ENCODE measurements at regions not wholly inside any gene's neighbourhood (a gene's known extent, or its start where the extent isn't known, plus 50 kb on each side); places are given as distances from the start of the nearest gene placed in this dataset.

DNA sequence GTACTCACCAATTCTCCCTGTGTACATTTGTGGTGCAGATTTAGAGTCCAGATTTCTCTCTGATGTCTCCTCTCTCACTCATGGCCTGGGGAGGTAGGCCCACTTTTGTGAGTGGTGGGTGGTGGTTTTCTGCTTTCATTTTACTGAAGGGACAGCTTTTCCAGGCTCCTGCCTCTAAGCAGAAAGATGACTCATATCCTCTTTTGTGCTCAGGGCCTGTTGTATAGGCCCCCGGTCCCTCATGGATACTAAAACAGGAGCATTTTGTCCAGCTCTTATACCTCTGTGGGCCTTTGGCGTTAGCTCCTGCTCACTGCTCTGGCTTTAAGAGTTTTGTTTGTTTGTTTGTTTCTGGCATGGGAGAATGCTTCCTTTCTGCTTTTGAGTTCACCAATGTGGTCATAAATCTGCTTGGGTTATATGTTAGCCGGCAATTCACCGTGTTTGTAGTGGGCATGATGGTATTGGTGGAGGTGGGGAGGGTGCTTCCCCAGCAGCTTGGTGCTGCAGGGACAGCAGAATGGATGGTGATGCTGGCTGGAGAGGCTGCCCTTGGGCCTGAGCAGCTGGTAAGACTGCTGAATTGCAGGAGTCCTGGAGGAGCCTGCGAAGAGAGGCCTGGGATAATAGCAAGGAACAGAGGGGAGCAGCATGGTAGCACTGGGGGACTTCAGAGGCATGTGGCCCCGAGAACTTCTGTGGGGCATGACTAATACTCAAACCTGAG, 468.7 kb downstream of the RPS24 start:
- no peak for DNase-seq

DNA sequence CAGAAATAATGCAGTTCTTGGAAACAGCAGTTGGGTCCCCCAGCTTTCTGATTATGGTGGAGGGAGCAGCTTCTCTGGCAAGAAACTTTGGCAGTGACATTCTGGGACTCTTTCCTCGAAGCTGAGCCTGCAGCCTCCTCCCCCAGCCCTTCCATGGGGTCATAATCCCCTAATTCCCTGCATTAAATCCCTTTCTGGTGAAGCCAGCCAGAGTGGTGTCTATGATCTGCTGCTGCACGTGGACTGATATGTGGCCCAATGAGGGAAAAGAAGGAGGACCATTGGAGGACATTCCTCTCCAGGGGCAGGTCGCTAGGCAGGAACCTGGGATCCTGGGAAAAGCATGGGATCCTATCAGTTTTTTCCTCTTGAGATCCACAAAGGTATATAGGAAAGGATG, 470.5 kb downstream of the RPS24 start:
- no peak for DNase-seq

DNA sequence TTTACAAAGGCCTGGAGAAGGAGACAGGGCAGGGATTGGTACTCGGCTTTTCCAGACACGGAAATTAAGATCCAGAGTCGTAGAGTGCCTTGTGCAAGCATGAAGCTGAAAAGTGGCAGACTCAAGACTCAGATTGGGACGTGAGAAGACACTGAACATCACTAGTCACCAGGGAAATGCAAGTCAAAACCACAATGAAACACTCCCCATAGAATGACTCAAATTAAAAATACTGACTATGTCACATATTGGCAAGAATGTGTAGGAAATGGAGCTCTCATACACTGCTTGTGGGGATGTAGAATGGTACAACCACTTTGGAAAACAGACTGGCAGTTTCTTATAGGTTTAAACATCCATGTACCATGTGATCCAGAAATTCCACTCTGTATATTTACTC, 472.0 kb downstream of the RPS24 start:
- DNase-seq: no peak

DNA sequence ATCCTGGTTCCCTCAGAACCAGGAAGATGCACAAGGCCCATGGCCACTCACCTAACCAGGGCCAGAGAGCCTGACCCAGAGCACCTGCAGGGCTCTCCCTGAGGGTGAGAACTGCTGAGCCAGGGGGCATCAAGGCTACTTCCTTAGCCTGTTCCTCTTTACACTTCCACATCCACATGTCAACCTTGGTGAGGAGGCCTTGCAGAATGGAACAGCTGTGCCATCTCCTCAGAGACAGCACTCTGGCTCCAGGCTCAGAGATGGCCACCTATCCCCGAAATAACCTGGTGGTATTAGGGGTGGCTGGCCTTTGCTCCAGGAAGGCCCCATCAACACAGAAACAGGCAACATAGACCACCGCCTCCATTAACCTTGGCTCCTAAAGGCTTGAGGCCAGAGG, 473.0 kb downstream of the RPS24 start:
- no peak for DNase-seq

DNA sequence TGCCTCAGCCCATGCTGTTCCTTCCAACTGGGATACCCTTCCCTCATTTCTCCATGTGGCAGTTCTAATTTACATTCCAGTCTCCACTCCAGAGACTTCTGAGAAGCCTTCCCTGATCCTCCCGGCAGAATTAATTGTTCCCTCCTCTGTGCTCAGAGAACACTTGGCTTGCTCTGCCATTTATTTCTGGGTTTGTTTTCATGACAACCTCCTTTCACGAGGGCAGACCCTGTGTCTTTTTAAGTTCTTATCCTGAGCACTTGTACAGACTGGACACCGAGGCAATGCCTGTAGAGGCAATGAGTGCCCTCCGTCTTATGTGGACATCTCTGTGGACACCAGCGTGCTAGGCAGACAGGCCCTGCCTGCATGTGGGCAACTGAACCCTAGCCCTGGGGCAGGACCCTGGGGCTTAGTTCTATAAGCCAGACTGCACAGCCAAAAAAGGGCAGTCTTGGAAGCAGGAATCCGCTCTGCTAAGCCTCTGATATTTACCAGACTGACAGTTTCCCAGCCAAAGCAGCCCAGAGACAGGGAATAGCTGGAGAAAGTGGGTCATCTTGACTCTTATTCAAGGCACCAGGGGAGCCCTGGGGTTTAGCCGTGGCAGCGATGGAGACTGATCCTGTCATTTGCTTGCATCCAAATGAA, 474.0 kb downstream of the RPS24 start:
- no peak for DNase-seq

DNA sequence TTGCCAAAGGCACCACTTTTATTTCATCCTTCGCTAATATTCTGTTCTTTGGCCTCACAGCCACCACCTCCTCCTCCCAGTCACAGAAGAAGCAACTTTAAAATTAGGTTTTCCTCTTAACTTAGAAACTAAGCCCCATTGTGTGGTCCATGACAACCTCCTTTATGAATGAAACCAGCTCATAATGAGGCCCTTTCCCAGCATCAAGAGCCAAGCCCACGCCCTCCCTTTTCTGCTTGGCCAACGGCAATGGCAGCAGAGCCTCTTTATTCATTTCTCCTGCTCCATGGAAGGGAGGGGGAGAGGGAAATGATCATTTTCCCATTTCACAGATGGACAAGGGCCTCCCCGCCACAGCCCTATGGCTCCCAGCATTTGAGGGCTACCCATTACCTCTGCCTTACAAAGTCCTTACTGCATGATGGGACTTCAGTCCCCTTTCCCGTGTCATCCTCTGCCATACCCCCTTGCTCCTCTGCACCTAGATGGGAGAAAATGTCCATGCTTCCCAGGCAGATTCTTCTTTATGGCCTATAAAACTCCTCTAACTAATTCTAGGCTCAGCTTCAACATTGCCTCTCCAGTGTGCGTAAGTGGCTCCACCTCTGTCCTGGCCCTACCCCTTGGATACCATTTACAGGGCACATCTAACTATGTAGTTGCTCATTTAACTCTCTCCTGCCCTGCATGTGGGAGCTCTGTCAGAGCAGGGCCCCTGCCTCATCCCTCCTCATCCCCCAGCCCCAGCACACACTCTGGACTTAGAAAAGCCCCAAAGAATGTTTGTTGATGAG, 475.5 kb downstream of the RPS24 start:
- DNase-seq: peak in 1 of 2 donors; percentile 61

DNA sequence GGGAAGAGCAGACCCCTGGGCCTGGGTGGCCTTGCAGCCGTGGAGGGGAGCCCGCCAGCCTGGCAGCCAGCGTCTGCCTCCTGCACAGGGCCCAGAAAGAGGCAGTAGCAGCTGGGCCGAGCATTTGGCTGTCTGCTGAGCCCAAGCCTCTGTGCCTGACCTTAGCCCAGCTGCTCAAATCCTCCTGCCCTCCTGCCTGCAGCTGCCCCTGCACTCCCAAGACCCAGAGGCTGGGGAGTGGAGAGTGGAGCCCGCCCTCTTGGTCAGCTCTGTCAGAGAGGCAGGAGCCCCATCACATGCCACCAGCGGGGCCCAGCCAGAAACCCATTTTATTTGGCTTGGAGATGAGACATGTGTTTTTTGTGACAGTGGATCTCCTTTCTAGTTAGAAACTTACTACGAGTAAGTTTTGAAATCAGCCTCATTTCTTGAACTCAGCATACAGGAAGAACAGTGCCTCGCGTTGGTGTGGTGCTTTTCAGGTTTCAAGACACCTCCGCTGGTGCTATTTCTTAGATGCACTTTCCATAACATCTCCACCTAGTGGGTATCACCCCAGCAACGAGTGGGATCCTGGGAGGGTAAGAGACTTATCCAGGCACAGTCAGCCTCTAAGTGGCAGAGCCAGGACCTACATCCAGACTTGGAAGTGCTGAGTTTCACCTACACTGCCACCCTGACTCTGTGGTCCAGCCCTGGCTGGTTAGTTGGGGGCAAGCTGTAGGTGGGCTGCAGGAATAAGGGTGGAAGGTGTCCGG, 477.1 kb downstream of the RPS24 start:
- DNase-seq: no peak

DNA sequence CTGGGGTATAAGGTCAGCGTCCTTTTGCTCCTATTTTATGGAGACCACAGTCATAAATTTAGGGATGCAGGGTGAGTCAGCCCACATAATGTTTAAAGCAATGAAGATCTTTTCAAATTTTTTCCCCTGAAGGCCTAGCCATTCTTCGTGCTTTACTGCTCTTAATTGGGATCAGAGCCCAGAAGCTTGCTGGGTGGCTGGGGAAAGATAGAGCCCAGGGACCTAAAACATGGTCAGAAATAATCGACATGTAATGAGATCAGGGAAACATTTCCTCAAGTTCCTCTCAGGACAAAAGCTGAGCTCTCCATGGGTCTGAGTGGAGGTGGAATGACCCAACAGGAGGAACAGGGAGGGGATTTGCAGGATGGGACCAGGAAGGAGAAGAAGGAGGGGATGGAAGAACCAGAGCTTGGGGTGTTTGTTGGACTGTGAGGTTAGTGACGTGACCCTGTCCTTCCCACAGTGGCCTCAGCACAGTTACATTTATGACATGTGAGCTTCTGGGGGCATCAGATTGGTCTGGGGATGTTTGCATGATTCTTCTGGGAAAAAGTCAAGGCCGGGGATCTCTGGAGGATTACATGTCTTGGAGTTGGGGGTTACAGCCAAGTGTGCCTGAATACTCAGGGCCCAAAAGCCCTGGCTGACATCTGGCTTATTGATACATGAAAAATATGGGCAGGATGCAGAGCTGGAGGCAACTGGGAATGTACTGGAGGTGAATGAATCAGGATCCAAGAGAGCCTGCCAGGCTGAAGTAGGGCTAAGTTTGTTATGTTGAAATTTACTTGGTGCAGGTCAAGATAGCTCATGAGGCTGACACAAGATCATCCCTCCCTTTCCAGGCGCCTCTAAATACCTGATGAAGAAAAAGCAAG, 477.9 kb downstream of the RPS24 start:
- no peak for DNase-seq

DNA sequence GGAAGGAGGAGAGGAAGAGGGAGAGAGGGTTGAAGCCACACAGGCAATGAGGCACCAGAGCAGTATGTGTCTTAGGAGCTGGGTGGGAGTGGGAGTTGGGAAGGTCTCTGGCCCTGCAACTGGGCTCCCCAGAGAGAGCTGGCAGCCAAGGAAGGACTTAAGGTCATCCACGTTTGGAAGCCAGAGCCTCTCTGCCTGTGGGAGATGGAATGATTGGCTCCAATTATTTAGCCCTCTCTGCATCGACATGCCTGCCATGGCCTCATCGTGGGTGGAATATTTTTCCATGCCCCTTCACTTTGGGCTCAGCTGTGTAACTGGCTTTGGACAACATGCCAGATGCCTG, 478.5 kb downstream of the RPS24 start:
- no peak for DNase-seq

DNA sequence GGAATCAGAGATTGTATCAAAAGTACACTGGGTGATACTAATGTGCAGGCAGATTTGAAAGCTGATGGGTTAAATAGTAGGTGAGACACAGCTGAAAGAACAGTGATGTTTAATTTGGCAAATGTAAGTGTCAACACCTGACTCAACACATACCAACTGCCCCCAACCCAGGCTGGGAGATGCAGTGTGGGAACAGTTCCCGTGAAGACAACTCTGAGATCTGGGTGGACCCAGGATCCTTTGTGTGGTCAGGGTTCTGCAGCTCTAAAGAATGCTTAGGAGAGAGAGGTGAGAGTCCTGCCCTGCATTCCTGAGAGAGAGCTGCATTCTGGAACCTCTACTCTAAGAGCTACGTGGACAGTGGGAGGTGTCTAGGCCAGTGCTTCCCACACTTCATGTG, 479.7 kb downstream of the RPS24 start:
- no peak for DNase-seq

DNA sequence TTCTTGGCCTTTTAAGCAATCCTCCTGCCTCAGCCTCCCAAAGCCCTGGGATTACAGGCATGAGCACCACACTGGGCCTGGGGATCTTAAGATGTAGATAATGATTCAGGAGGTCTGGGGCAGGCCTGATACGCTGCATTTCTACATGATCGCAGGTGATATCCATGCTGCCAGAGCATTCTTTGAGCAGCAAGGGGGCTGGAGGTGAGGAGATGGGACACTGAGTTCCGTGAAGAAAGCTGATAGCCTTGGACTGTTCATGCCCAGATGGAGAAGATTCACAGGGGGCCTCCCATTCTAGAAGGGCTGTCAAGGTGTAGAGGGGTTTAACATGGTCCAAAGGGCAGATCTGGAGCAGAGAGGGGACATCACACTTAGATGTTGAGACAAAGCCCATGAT, 480.3 kb downstream of the RPS24 start:
- DNase-seq: no peak

DNA sequence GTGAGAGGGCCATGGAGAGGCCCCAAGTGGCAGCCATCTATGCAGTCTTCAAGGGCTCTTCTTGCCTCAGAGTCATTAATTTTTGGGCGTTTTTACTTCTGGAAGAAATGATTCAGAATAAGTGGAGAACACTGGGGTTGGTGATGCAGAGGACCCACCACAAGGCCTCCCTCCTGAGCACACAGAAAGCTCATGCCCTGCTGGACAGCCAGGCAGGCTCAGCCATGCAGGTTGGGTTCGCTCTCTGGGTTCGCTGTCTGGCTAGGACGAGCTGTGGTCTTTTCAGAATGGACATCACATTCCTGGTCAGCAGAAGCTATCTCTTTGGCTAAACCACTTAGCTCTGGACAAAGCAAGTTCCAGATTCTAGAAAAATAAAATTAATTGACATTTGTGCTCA, 480.8 kb downstream of the RPS24 start:
- DNase-seq: no peak

DNA sequence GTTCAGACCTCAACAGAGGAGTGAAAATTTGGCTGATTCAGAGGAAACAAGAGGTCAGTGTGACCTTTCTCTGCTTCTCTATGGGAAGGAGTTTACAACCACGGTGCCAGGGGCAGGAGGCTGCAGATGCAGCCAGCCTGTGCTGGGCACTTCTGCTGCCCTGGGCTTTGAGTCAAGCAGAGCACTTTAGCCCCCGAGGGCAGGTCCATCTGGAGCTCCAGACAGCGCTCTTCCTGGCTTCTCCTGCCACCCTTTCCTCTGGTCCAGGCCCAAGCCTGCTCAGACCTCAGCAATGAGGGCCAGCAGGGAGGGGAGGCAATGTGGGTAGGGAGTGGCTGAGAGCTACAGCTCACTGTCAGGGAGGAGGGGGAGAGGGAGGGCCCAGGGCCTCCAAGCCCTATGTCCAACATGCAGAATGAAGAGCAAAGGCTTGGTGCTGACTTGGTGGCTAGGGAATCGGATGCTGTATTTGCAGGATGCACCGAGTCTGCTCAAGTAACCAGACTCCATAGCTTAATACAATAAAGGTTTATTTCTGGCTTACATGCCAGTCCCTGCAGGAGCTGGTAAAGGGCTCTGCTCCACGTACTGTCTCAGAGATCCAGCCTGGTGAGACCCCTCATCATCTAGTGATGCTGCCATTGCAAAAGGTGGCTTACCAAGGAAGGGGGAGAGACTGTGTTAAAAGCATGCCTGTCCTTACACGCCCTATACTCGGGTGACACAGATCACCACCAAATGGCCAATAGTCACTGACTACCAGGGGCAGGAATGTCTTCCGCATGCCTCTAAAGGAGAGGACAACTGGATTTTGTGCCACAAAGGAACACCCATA, 481.6 kb downstream of the RPS24 start:
- no peak for DNase-seq

DNA sequence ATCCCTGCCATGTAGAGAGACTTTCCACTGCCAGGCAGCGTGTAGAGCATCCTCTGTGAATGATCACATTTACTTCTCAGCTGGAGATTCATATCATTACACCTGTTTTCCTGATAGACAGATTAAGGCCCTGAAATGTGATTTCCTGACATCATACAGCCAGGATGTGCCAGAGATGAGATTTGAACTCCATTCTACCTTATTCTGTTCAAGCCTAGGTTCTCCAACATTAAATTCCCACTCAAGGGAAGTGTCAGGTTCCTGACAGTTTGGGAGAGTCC, 482.1 kb downstream of the RPS24 start:
- no peak for DNase-seq

DNA sequence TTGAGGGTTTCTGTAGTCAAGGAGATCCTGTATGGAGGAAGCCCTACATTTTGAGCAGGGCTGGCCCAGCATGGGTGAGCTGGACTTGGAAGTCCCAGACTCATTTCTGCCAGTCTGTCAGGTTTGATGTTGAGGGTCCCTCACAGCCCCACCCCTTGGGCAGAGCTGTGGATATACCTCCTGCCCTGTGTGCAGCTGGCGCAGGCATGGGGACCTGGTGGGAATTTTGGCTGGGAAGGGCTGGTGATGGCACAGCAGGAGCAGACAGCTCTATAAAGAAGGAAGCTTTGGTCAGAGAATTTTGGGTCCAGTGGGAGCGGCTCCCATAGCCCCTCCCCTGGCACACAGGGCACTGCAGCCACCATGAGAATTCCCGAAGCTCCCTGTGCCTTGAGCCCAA, 482.6 kb downstream of the RPS24 start:
- no peak for DNase-seq

DNA sequence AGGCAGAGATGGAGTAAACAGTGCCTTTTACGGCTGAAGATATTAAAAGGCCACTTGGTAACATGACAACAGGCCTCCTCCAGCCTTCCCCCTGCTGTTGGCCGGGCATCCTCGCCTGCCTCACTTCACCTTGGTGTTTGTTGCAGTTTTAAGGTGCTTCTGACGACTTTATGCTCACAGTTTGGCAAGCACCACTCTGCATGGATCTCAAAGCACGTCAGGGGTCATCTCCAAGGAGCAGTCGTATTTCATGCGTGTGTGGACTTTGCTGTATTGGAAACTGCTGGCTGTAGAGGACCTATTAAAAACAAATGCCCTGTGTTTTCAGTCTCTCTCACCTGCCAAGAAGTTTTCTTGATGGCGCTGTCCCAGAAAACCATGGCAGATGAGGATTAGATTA, 483.1 kb downstream of the RPS24 start:
- DNase-seq: no peak

DNA sequence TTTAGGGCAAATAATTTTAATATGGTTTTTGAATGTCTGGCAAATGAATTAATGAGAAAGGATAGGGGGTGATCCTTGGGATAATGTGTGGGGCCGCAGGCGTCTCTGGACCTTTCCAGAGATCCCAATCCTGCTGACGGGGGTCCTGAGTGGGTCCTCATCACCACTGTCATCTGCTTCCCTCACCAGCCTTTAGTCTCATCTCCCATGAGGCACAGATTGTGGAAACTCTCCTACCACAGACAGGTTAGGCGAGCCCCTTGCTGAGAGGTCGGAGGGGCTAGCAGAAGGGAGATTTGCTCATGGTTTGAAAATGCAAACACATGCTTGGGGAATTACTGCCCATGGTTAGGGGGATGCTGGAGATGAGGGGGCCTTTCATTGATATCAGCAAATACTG, 484.6 kb downstream of the RPS24 start:
- no peak for DNase-seq

DNA sequence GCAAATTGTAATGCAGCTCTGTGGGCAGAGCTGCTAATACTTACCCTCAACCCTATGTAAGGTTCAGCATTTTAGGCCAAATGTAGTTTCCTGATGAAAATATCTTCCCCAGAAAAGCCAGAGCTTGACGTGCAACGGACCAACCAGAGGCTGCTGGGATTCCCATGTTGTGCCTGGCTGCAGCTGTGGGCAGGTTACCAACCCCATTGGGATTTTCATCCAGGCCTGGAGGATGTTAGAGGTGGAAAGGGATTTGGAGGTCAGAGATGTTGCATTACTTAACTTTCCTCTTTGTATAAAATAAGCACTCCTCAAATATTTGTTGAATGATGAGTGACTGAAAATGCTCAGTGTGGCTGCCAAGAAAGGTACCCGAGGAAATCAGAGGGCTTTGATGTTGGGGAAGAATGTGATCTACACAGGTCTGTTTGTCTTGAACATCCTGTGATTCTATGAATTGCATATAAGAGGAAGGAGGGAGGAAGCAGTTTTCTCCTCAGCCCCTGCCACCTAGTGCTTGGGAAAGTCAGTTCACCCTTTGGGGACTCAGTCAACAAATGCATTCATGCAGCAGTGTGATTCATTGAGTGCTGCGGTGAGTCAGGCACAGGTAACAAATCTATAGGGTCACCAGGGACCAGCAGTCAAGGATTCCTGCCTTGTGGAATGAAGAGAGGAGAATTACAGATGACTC, 487.2 kb downstream of the RPS24 start:
- no peak for DNase-seq

DNA sequence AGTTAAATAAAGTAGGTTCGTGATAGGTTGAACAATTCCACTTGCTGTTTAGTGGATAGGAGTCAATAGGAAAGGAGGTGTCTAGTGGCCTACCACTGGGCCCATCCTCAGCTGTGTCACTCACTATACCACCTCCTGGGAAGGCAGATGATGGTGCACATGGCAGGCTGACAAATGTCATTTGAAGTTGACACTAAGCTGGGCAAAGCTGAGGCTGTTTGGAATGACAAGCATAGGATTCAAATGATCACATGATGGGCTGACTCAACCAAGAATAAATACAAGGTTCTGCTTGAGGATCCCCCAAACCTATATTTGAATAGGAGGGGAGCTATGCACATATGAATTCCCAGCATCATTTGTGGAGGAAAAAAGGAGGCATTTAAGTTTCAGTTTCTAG, 489.8 kb downstream of the RPS24 start:
- no peak for DNase-seq

DNA sequence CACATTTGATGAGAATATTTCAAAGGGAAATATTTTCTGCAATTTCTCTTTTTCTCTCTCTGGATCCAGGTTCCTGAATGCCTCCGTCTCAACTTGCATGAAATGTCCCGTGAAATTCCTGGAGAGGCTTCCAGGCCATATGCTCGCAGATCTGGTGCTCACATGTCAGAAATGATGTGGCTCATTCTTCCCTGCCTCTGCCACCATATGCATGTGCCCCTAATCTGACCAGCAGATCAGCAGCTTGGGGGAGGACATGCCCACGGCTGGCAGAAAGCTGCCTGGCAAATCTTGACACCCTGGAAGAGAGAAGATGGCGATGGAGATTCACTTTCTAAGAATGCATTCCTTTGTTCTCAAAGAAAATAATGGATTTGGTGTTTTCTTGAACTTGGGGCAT, 490.7 kb downstream of the RPS24 start:
- DNase-seq: no peak

DNA sequence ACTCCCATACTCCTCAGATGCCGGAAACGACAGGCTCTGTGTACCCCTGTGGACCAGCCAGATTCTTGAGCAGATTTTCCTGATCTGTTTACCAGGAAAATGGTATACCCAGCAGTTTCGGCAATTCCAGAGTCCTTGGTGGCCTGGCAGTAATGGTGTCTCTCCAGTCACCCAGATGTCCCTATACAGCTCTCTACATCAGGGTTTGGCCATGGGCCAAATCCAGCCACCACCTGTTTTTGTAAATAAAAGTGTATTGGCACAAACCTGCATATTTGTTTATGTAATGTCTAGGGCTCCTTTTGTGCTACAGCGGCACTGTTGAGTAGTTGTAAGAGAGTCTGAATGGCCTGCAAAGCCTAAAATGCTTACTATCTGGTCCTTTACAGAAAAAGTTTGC, 491.3 kb downstream of the RPS24 start:
- DNase-seq: no peak
